ENCODE measurements at regions not wholly inside any gene's neighbourhood (a gene's known extent, or its start where the extent isn't known, plus 50 kb on each side); places are given as distances from the start of the nearest gene placed in this dataset.

DNA sequence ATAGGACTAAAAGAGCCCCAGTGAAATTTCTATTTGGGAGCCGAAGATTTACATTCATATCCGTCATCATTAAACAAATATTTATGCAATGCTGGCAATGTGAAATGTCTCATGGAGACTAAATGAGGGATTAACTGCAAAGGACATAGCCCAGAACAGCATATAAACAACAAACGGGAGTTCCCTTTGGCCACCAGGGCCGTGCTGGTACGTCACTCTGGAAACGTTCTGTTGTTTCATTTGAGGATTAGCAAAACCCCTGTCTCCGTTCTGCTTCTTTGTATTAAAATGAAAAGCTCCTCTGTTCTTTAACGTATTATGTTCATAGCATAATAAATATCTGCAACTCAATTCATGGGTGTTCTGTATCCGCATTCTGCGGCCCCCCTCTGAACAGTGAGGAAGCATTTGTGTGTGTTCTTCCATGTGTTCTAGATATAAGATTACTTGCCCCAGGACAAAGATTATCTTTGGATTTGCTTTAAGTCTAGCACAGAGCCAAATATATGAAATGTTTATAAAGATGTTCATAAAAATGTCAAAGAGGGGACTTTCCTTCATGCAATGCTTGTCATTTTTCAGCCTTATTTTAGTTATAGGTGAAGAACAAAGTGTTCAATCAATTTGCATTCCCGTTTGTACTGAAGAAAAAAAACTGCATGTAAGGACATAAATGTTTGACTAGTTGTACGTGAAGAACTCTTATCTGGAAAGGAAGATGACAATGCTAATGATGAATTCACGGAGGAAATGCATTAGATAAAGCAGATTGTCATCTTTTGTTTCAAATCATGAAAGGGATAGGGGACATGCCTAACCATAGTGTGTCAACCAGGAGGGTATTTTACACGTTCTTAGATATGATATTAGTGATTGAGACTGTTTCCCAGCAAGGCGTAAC, 90.0 kb upstream of the TNFAIP3 start:
- no peak overlapping the region for H3K4me3 Mint-ChIP-seq
- H2BK15ac ChIP-seq (ENCODE audit: low read depth, low read length) = no peak overlapping the region

More for the DNA sequence above, 90.0 kb upstream of the TNFAIP3 start:
- Mint-ChIP-seq H3K9me3 (no peaks in the 10 kb centered on the region), H3K4me1 (peaks cover 0 to under 1% of the 10 kb centered on the region in 2 experiments; a peak in 1 of 4 replicates), H3K27me3 (ENCODE audit: low read depth) (no peaks in the 10 kb centered on the region), H3K36me3 (ENCODE audit: insufficient read depth in 1 of 3, low read depth in 3 of 3) (no peaks in the 10 kb centered on the region), H3K27ac (no peak overlapping the region)
- Histone ChIP-seq H3K4ac (ENCODE audit: low read depth, low read length) (no peak overlapping the region), H2BK5ac (ENCODE audit: insufficient read length, low read length) (no peak overlapping the region), H3K79me1 (ENCODE audit: insufficient read depth, low read depth, low read length, poor library complexity, severe bottlenecking) (no peaks in the 10 kb centered on the region), H3K23ac (ENCODE audit: insufficient read length, low read depth, low read length) (no peak overlapping the region), H2BK20ac (ENCODE audit: low read depth, low read length, poor library complexity, severe bottlenecking) (no peak overlapping the region), H3K79me2 (ENCODE audit: insufficient read depth, low read length) (no peaks in the 10 kb centered on the region), H4K91ac (ENCODE audit: insufficient read length, low read depth, low read length) (no peak overlapping the region), H3K9ac (ENCODE audit: extremely low read depth, insufficient read length, low read length) (no peak overlapping the region), H3K9me3 (ENCODE audit: control insufficient read depth, low read depth, low read length) (no peaks in the 10 kb centered on the region), H3K23me2 (ENCODE audit: insufficient read length, low read depth, low read length, poor library complexity, severe bottlenecking) (no peaks in the 10 kb centered on the region), H2AFZ (ENCODE audit: low read length) (no peak overlapping the region), H3K4me2 (ENCODE audit: insufficient read depth, insufficient read length, low read length) (no peak overlapping the region), H3K27ac (ENCODE audit: insufficient read length, low read depth, low read length) (no peak overlapping the region), H3K14ac (ENCODE audit: insufficient read depth, low read length) (no peak overlapping the region), H3K18ac (ENCODE audit: insufficient read length, low read depth, low read length) (no peak overlapping the region), H4K8ac (replicated peaks; ENCODE audit: insufficient read length, low read depth, low read length) (no peak overlapping the region), H4K20me1 (ENCODE audit: control insufficient read depth, insufficient read depth, insufficient read length) (no peaks in the 10 kb centered on the region), H2BK12ac (ENCODE audit: insufficient read length, low read depth, low read length) (no peak overlapping the region), H3K56ac (ENCODE audit: insufficient read length, low read depth, low read length) (no peak overlapping the region), H3K27me3 (ENCODE audit: insufficient read depth, low read length) (no peaks in the 10 kb centered on the region), H2AK5ac (ENCODE audit: insufficient read length, low read length) (no peak overlapping the region), H4K5ac (ENCODE audit: insufficient read length, low read depth, low read length) (no peak overlapping the region), H2BK120ac (ENCODE audit: low read depth, low read length, poor library complexity, severe bottlenecking) (no peak overlapping the region), H3T11ph (ENCODE audit: low read length) (no peak overlapping the region), H3K4me1 (ENCODE audit: insufficient read depth, low read length) (no peaks in the 10 kb centered on the region)
- TF ChIP-seq, protein P1, sequence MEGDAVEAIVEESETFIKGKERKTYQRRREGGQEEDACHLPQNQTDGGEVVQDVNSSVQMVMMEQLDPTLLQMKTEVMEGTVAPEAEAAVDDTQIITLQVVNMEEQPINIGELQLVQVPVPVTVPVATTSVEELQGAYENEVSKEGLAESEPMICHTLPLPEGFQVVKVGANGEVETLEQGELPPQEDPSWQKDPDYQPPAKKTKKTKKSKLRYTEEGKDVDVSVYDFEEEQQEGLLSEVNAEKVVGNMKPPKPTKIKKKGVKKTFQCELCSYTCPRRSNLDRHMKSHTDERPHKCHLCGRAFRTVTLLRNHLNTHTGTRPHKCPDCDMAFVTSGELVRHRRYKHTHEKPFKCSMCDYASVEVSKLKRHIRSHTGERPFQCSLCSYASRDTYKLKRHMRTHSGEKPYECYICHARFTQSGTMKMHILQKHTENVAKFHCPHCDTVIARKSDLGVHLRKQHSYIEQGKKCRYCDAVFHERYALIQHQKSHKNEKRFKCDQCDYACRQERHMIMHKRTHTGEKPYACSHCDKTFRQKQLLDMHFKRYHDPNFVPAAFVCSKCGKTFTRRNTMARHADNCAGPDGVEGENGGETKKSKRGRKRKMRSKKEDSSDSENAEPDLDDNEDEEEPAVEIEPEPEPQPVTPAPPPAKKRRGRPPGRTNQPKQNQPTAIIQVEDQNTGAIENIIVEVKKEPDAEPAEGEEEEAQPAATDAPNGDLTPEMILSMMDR (conservative IDR thresholded peaks at IDR 0.05) = no peak
- no CpG with 5 or more reads among the region's 15 CpGs for WGBS (ENCODE audit: extremely low coverage, insufficient read length, low lambda C conversion rate)
- no peak for DNase-seq

All from H9 (cell line).